ENCODE measurements at regions not wholly inside any gene's neighbourhood (a gene's known extent, or its start where the extent isn't known, plus 50 kb on each side); places are given as distances from the start of the nearest gene placed in this dataset.

GRCh38 chr15:53918180-53919079 is 59.8 kb upstream of the UNC13C start:
- no peak for TF ChIP-seq REST (IDR thresholded peaks at IDR 0.05; ENCODE audit: insufficient read depth in 1 of 2, low read depth in 2 of 2, low read length in 2 of 2)
- no peak for TF ChIP-seq POLR2AphosphoS5 (IDR thresholded peaks at IDR 0.05; ENCODE audit: low read depth, low read length)
- TF ChIP-seq TAF1 (IDR thresholded peaks at IDR 0.05; ENCODE audit: borderline replicate concordance, insufficient read depth, low read length) = no peak
- TF ChIP-seq FOXP2 (optimal IDR thresholded peaks at IDR 0.05; ENCODE audit: borderline replicate concordance, extremely low read depth, extremely low read length, insufficient read depth) = no peak
- no peak for TF ChIP-seq SIN3A (IDR thresholded peaks at IDR 0.05; ENCODE audit: borderline replicate concordance, insufficient read depth, low read length)

GRCh38 chr15:53917109-53917508 is 61.1 kb upstream of the UNC13C start:
- TF ChIP-seq FOXP2 (optimal IDR thresholded peaks at IDR 0.05; ENCODE audit: borderline replicate concordance, extremely low read depth, extremely low read length, insufficient read depth) = no peak
- TF ChIP-seq POLR2AphosphoS5 (IDR thresholded peaks at IDR 0.05; ENCODE audit: low read depth, low read length) = no peak
- no peak for TF ChIP-seq SIN3A (IDR thresholded peaks at IDR 0.05; ENCODE audit: borderline replicate concordance, insufficient read depth, low read length)
- no peak for TF ChIP-seq REST (IDR thresholded peaks at IDR 0.05; ENCODE audit: insufficient read depth in 1 of 2, low read depth in 2 of 2, low read length in 2 of 2)
- no peak for TF ChIP-seq TAF1 (IDR thresholded peaks at IDR 0.05; ENCODE audit: borderline replicate concordance, insufficient read depth, low read length)

GRCh38 chr15:53911431-53911830 is 66.8 kb upstream of the UNC13C start:
- TF ChIP-seq REST (IDR thresholded peaks at IDR 0.05; ENCODE audit: insufficient read depth in 1 of 2, low read depth in 2 of 2, low read length in 2 of 2) (no peak), POLR2AphosphoS5 (IDR thresholded peaks at IDR 0.05; ENCODE audit: low read depth, low read length) (no peak), TAF1 (IDR thresholded peaks at IDR 0.05; ENCODE audit: borderline replicate concordance, insufficient read depth, low read length) (no peak), FOXP2 (optimal IDR thresholded peaks at IDR 0.05; ENCODE audit: borderline replicate concordance, extremely low read depth, extremely low read length, insufficient read depth) (no peak), SIN3A (IDR thresholded peaks at IDR 0.05; ENCODE audit: borderline replicate concordance, insufficient read depth, low read length) (no peak)

GRCh38 chr15:53910852-53911251 is 67.4 kb upstream of the UNC13C start:
- TF ChIP-seq TAF1 (IDR thresholded peaks at IDR 0.05; ENCODE audit: borderline replicate concordance, insufficient read depth, low read length) = no peak
- TF ChIP-seq REST (IDR thresholded peaks at IDR 0.05; ENCODE audit: insufficient read depth in 1 of 2, low read depth in 2 of 2, low read length in 2 of 2) = no peak
- no peak for TF ChIP-seq POLR2AphosphoS5 (IDR thresholded peaks at IDR 0.05; ENCODE audit: low read depth, low read length)
- TF ChIP-seq FOXP2 (optimal IDR thresholded peaks at IDR 0.05; ENCODE audit: borderline replicate concordance, extremely low read depth, extremely low read length, insufficient read depth) = no peak
- no peak for TF ChIP-seq SIN3A (IDR thresholded peaks at IDR 0.05; ENCODE audit: borderline replicate concordance, insufficient read depth, low read length)

Measured in PFSK-1 (cell line).